GM18870 (cell line): ENCODE measurements at regions not wholly inside any gene's neighbourhood (a gene's known extent, or its start where the extent isn't known, plus 50 kb on each side); places are given as distances from the start of the nearest gene placed in this dataset.
"Not testable (repeated sequence)": the region's sequence is repeated elsewhere in the genome, so short reads cannot be mapped to it uniquely, and the experiment has no call there.

Experiments
- ATAC-seq: cut with Tn5 transposase; IDR thresholded peaks from one replicate; pipeline ENCODE4 v1.9.1; 2021; ENCODE audit warnings: moderate library complexity; ENCODE audit not compliant: unreplicated experiment

GRCh38 chr2:38149531-38149930 lies 73.6 kb upstream of the CYP1B1 start:
- no peak for ATAC-seq

- ATAC-seq = no peak
Measured at GRCh38 chr2:38148501-38148900, 72.5 kb upstream of the CYP1B1 start.

- no peak for ATAC-seq
Measured at GRCh38 chr2:38147333-38148121, 71.6 kb upstream of the CYP1B1 start.

- peak; percentile 90 for ATAC-seq
Measured at GRCh38 chr2:38146907-38147307, 71.0 kb upstream of the CYP1B1 start.

GRCh38 chr2:38146275-38146906 lies 70.4 kb upstream of the CYP1B1 start:
- ATAC-seq = peak; percentile 46

- no peak for ATAC-seq
Measured at GRCh38 chr2:38145236-38145635, 69.3 kb upstream of the CYP1B1 start.

- no peak for ATAC-seq
Measured at GRCh38 chr2:38142627-38143026, 66.7 kb upstream of the CYP1B1 start.

- ATAC-seq = no peak
Measured at GRCh38 chr2:38141501-38141900, 65.5 kb upstream of the CYP1B1 start.

- ATAC-seq = no peak
Measured at GRCh38 chr2:38138996-38139395, 63.0 kb upstream of the CYP1B1 start.

- ATAC-seq = no peak
Measured at GRCh38 chr2:38138419-38138818, 62.5 kb upstream of the CYP1B1 start.

GRCh38 chr2:38137958-38138357 lies 62.0 kb upstream of the CYP1B1 start:
- ATAC-seq = not testable (repeated sequence)

GRCh38 chr2:38131676-38132075 lies 55.7 kb upstream of the CYP1B1 start:
- no peak for ATAC-seq

- ATAC-seq = no peak
Measured at GRCh38 chr2:38130876-38131275, 54.9 kb upstream of the CYP1B1 start.

- no peak for ATAC-seq
Measured at GRCh38 chr2:38129987-38130386, 54.0 kb upstream of the CYP1B1 start.

- no peak for ATAC-seq
Measured at GRCh38 chr2:38129481-38129880, 53.5 kb upstream of the CYP1B1 start.

GRCh38 chr2:38128653-38129052 lies 52.7 kb upstream of the CYP1B1 start:
- no peak for ATAC-seq

GRCh38 chr2:38127277-38127676 lies 51.3 kb upstream of the CYP1B1 start:
- no peak for ATAC-seq

- no peak for ATAC-seq
Measured at GRCh38 chr2:38125842-38126241, 49.9 kb upstream of the CYP1B1 start.
